GM18867 (cell line): ENCODE measurements at regions not wholly inside any gene's neighbourhood (a gene's known extent, or its start where the extent isn't known, plus 50 kb on each side); places are given as distances from the start of the nearest gene placed in this dataset.
"Not testable (repeated sequence)": the region's sequence is repeated elsewhere in the genome, so short reads cannot be mapped to it uniquely, and the experiment has no call there.

ENCODE experiments used
- ATAC-seq: cut with Tn5 transposase; IDR thresholded peaks from one replicate; pipeline ENCODE4 v1.9.1; 2021; ENCODE audit warnings: mild to moderate bottlenecking, moderate library complexity; ENCODE audit not compliant: unreplicated experiment

GRCh38 chr2:90288396-90288795 is 1596.9 kb downstream of the RPIA start:
- ATAC-seq = not testable (repeated sequence)

- ATAC-seq = not testable (repeated sequence)
Measured at GRCh38 chr2:90289291-90289980, 1598.0 kb downstream of the RPIA start.

- not testable (repeated sequence) for ATAC-seq
Measured at GRCh38 chr2:90290701-90291100, 1599.2 kb downstream of the RPIA start.

- ATAC-seq = not testable (repeated sequence)
Measured at GRCh38 chr2:90291168-90291883, 1599.9 kb downstream of the RPIA start.

GRCh38 chr2:90291934-90292333 is 1600.5 kb downstream of the RPIA start:
- ATAC-seq = not testable (repeated sequence)

GRCh38 chr2:90292451-90292850 is 1601.0 kb downstream of the RPIA start:
- ATAC-seq = not testable (repeated sequence)

- ATAC-seq = not testable (repeated sequence)
Measured at GRCh38 chr2:90293224-90293623, 1601.8 kb downstream of the RPIA start.

GRCh38 chr2:90293806-90294205 is 1602.3 kb downstream of the RPIA start:
- ATAC-seq = not testable (repeated sequence)

GRCh38 chr2:90295036-90295750 is 1603.7 kb downstream of the RPIA start:
- not testable (repeated sequence) for ATAC-seq

- not testable (repeated sequence) for ATAC-seq
Measured at GRCh38 chr2:90296484-90296777, 1605.0 kb downstream of the RPIA start.

- ATAC-seq = not testable (repeated sequence)
Measured at GRCh38 chr2:90297701-90298100, 1606.2 kb downstream of the RPIA start.

GRCh38 chr2:90298126-90298755 is 1606.8 kb downstream of the RPIA start:
- not testable (repeated sequence) for ATAC-seq

- ATAC-seq = not testable (repeated sequence)
Measured at GRCh38 chr2:90298983-90299382, 1607.5 kb downstream of the RPIA start.

GRCh38 chr2:90322982-90323381 is 1631.5 kb downstream of the RPIA start:
- not testable (repeated sequence) for ATAC-seq

- ATAC-seq = not testable (repeated sequence)
Measured at GRCh38 chr2:90323612-90324558, 1632.4 kb downstream of the RPIA start.

- ATAC-seq = not testable (repeated sequence)
Measured at GRCh38 chr2:90324672-90325071, 1633.2 kb downstream of the RPIA start.

GRCh38 chr2:90325796-90326353 is 1634.4 kb downstream of the RPIA start:
- not testable (repeated sequence) for ATAC-seq

- ATAC-seq = not testable (repeated sequence)
Measured at GRCh38 chr2:90355546-90355945, 1664.1 kb downstream of the RPIA start.

GRCh38 chr2:90359344-90359743 is 1667.9 kb downstream of the RPIA start:
- not testable (repeated sequence) for ATAC-seq
